ENCODE measurements at regions not wholly inside any gene's neighbourhood (a gene's known extent, or its start where the extent isn't known, plus 50 kb on each side); places are given as distances from the start of the nearest gene placed in this dataset.

- TF ChIP-seq ZFX (IDR thresholded peaks at IDR 0.05) (no peak), CTCF (conservative IDR thresholded peaks at IDR 0.05) (no peak)
- H3K27ac ChIP-seq, result no peak overlapping the region
Measured at GRCh38 chr6:134627707-134628106, 309.8 kb upstream of the SGK1 start.

GRCh38 chr6:134626589-134626988 lies 308.7 kb upstream of the SGK1 start:
- no peak for TF ChIP-seq CTCF (conservative IDR thresholded peaks at IDR 0.05)
- TF ChIP-seq ZFX (IDR thresholded peaks at IDR 0.05), result no peak
- H3K27ac ChIP-seq, result no peak overlapping the region

- H3K27ac ChIP-seq, result no peak overlapping the region
- TF ChIP-seq ZFX (IDR thresholded peaks at IDR 0.05) (no peak), CTCF (conservative IDR thresholded peaks at IDR 0.05) (no peak)
Measured at GRCh38 chr6:134626086-134626485, 308.2 kb upstream of the SGK1 start.

- TF ChIP-seq CTCF (conservative IDR thresholded peaks at IDR 0.05), result no peak
- TF ChIP-seq ZFX (IDR thresholded peaks at IDR 0.05), result no peak
Measured at GRCh38 chr6:134624781-134625180, 306.9 kb upstream of the SGK1 start.

GRCh38 chr6:134623401-134623800 lies 305.5 kb upstream of the SGK1 start:
- no peak overlapping the region for H3K27ac ChIP-seq

More at GRCh38 chr6:134624781-134625180, 306.9 kb upstream of the SGK1 start:
- no peak overlapping the region for H3K27ac ChIP-seq

GRCh38 chr6:134622382-134623173 lies 304.7 kb upstream of the SGK1 start:
- peak overlapping the region; percentile 85 for H3K27ac ChIP-seq
- TF ChIP-seq ZFX (IDR thresholded peaks at IDR 0.05) (no peak), CTCF (conservative IDR thresholded peaks at IDR 0.05) (no peak)

More at GRCh38 chr6:134623401-134623800, 305.5 kb upstream of the SGK1 start:
- no peak for TF ChIP-seq CTCF (conservative IDR thresholded peaks at IDR 0.05)
- TF ChIP-seq ZFX (IDR thresholded peaks at IDR 0.05), result no peak

- peak overlapping the region; percentile 85 for H3K27ac ChIP-seq
- TF ChIP-seq CTCF (conservative IDR thresholded peaks at IDR 0.05), result no peak
- TF ChIP-seq ZFX (IDR thresholded peaks at IDR 0.05), result no peak
Measured at GRCh38 chr6:134621858-134622257, 303.9 kb upstream of the SGK1 start.
